Endodermal cell (in vitro differentiated cells): ENCODE measurements at regions not wholly inside any gene's neighbourhood (a gene's known extent, or its start where the extent isn't known, plus 50 kb on each side); places are given as distances from the start of the nearest gene placed in this dataset.

Experiments used
- DNase-seq: peaks from one replicate; pipeline ENCODE4 v3.0.0-alpha.2; 2017
- H3K27ac ChIP-seq: 2 replicates; pipeline ENCODE4 v1.5.1; 2013; ENCODE audit warnings: mild to moderate bottlenecking, low read depth, low read length, moderate library complexity
- H3K27me3 ChIP-seq: 2 replicates; pipeline ENCODE4 v1.6.1; 2013; ENCODE audit warnings: mild to moderate bottlenecking, low read length, moderate library complexity; ENCODE audit not compliant: insufficient read depth, control insufficient read depth, poor library complexity, severe bottlenecking
- H3K36me3 ChIP-seq: 2 replicates; pipeline ENCODE4 v1.7.0; 2013; ENCODE audit warnings: mild to moderate bottlenecking, low read length, moderate library complexity; ENCODE audit not compliant: control insufficient read depth, insufficient read depth
- H3K4me1 ChIP-seq: one replicate; pipeline ENCODE4 v1.7.0; 2013; ENCODE audit warnings: low read length; ENCODE audit not compliant: control insufficient read depth, insufficient read depth
- H3K4me3 ChIP-seq: 2 replicates; pipeline ENCODE4 v1.5.1; 2013; ENCODE audit warnings: mild to moderate bottlenecking, low read length, moderate library complexity
- H3K9ac ChIP-seq: 2 replicates; pipeline ENCODE4 v1.6.1; 2013; ENCODE audit warnings: mild to moderate bottlenecking, low read length, moderate library complexity; ENCODE audit not compliant: poor library complexity, severe bottlenecking; ENCODE audit errors: extremely low read depth
- H3K9me3 ChIP-seq: 2 replicates; pipeline ENCODE4 v1.6.1; 2013; ENCODE audit warnings: mild to moderate bottlenecking, low read length, moderate library complexity; ENCODE audit not compliant: control insufficient read depth
- H3K27ac Mint-ChIP-seq: 2 replicates; pipeline ENCODE4 v1.8.0; 2020; ENCODE audit warnings: mixed read lengths
- H3K27me3 Mint-ChIP-seq: 2 replicates; pipeline ENCODE4 v1.8.0; 2021; ENCODE audit warnings: mild to moderate bottlenecking, mixed read lengths; ENCODE audit not compliant: insufficient read depth
- H3K36me3 Mint-ChIP-seq: 2 replicates; pipeline ENCODE4 v1.8.0; 2020; ENCODE audit warnings: low read depth, mixed read lengths
- H3K4me1 Mint-ChIP-seq: 2 replicates; pipeline ENCODE4 v1.8.0; 2020; ENCODE audit warnings: mixed read lengths
- H3K4me3 Mint-ChIP-seq: 2 replicates; pipeline ENCODE4 v1.8.0; 2020; ENCODE audit warnings: mild to moderate bottlenecking, moderate library complexity, mixed read lengths
- H3K9me3 Mint-ChIP-seq: 2 replicates; pipeline ENCODE4 v1.8.0; 2020; ENCODE audit warnings: mild to moderate bottlenecking, mixed read lengths
- CTCF ChIP-seq: fragments of 200-600 bp; sonication (generic); conservative IDR thresholded peaks from 2 replicates; pipeline ENCODE4 v1.5.0; 2021; ENCODE audit warnings: antibody characterized with exemption, mild to moderate bottlenecking
- WGBS, 2 experiments: methylation state at CpG; one replicate each; pipeline versions ENCODE4 v1.1.5 to v1.1.7; 2013; ENCODE audit warnings: missing lambda C conversion rate in 2 of 2, mixed read lengths in 1 of 2; ENCODE audit not compliant: insufficient coverage in 1 of 2, insufficient read length in 1 of 2; 5-methylcytosine and 5-hydroxymethylcytosine counted together

DNA sequence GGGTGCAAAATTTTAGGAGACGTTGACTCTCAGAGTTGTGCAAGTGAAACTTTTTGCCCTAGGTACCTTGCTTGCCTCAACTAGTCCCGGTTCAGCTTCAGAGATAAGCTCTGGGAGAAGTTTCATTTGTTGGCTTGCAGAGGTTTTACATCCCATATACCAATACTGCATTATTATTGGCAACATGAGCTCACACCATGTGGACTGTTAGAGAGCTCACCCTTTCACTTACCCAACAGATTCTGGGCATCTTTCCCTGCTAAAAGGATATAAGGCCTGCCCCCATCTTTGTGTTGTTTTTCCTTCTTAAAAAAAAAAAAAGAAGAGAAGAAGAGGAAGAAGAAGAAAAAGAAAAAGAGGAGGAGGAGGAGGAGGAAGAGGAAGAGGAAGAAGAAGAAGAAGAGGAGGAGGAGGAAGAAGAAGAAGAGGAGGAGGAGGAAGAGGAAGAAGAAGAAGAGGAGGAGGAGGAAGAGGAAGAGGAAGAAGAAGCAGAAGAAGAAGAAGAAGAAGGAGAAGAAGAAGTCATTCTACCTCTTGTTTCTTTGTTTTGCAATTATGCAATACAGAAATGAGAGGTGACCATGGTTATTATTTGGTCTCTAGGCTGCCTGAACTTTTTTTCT, 292.6 kb upstream of the IRX3 start:
- Histone ChIP-seq H3K9me3 (no peaks in the 10 kb centered on the region), H3K4me1 (peaks cover 4% of the 10 kb centered on the region), H3K27me3 (no peaks in the 10 kb centered on the region), H3K4me3 (no peak overlapping the region), H3K27ac (no peak overlapping the region), H3K36me3 (no peaks in the 10 kb centered on the region), H3K9ac (no peak overlapping the region)
- TF ChIP-seq CTCF: no peak
- Mint-ChIP-seq H3K27me3 (peaks cover 31% of the 10 kb centered on the region), H3K36me3 (no peaks in the 10 kb centered on the region), H3K27ac (no peak overlapping the region), H3K4me3 (no peak overlapping the region), H3K4me1 (peaks cover 23% of the 10 kb centered on the region), H3K9me3 (no peaks in the 10 kb centered on the region)
- WGBS, 2 experiments: 85% methylated on average over 2 of the region's 2 CpGs; no CpG with 5 or more reads in 1 of the 2 experiments
- DNase-seq: no peak

- peak overlapping the region; percentile 15 for H3K4me3 Mint-ChIP-seq
- Histone ChIP-seq H3K27me3 (no peaks in the 10 kb centered on the region), H3K9me3 (no peaks in the 10 kb centered on the region), H3K36me3 (no peaks in the 10 kb centered on the region), H3K9ac (no peak overlapping the region), H3K4me3 (no peak overlapping the region), H3K4me1 (peaks cover 4% of the 10 kb centered on the region), H3K27ac (peak overlapping the region; percentile 85)
- TF ChIP-seq CTCF: no peak
- DNase-seq: peak; percentile 67
- no peaks in the 10 kb centered on the region for H3K9me3 Mint-ChIP-seq
- H3K27ac Mint-ChIP-seq: peak overlapping the region; percentile 47
- H3K27me3 Mint-ChIP-seq: peaks cover 24% of the 10 kb centered on the region
- WGBS, 2 experiments: 40 to 49% methylated on average over 10 to 15 of the region's 15 CpGs
- no peaks in the 10 kb centered on the region for H3K36me3 Mint-ChIP-seq
- H3K4me1 Mint-ChIP-seq: peaks cover 23% of the 10 kb centered on the region
Observed at GRCh38 chr16:54577651-54578128, 291.1 kb upstream of the IRX3 start.

- H3K4me1 ChIP-seq: peaks cover 4% of the 10 kb centered on the region
- no peaks in the 10 kb centered on the region for H3K36me3 ChIP-seq
- peak overlapping the region; percentile 85 for H3K27ac ChIP-seq
- Mint-ChIP-seq H3K27me3 (peaks cover 18% of the 10 kb centered on the region), H3K4me3 (no peak overlapping the region), H3K4me1 (peaks cover 23% of the 10 kb centered on the region), H3K27ac (no peak overlapping the region), H3K9me3 (no peaks in the 10 kb centered on the region), H3K36me3 (no peaks in the 10 kb centered on the region)
- TF ChIP-seq CTCF: no peak
- no peak for DNase-seq
- H3K27me3 ChIP-seq: no peaks in the 10 kb centered on the region
- H3K9ac ChIP-seq: no peak overlapping the region
- H3K4me3 ChIP-seq: no peak overlapping the region
- 51% methylated on average over 4 of the region's 4 CpGs; no CpG with 5 or more reads in 1 of the 2 experiments for WGBS, 2 experiments
- no peaks in the 10 kb centered on the region for H3K9me3 ChIP-seq
Observed at GRCh38 chr16:54576785-54577184, 290.2 kb upstream of the IRX3 start.
